ENCODE measurements at regions not wholly inside any gene's neighbourhood (a gene's known extent, or its start where the extent isn't known, plus 50 kb on each side); places are given as distances from the start of the nearest gene placed in this dataset.
"Not testable (repeated sequence)": the region's sequence is repeated elsewhere in the genome, so short reads cannot be mapped to it uniquely, and the experiment has no call there.

- ATAC-seq (no peak), DNase-seq (no peak)
- Histone ChIP-seq H3K27ac (no peak overlapping the region), H3K4me1 (peaks cover 7% of the 10 kb centered on the region), H3K4me3 (no peak overlapping the region), H3K9me3 (no peaks in the 10 kb centered on the region), H3K36me3 (no peaks in the 10 kb centered on the region), H3K27me3 (no peaks in the 10 kb centered on the region)
- TF ChIP-seq, protein P1, sequence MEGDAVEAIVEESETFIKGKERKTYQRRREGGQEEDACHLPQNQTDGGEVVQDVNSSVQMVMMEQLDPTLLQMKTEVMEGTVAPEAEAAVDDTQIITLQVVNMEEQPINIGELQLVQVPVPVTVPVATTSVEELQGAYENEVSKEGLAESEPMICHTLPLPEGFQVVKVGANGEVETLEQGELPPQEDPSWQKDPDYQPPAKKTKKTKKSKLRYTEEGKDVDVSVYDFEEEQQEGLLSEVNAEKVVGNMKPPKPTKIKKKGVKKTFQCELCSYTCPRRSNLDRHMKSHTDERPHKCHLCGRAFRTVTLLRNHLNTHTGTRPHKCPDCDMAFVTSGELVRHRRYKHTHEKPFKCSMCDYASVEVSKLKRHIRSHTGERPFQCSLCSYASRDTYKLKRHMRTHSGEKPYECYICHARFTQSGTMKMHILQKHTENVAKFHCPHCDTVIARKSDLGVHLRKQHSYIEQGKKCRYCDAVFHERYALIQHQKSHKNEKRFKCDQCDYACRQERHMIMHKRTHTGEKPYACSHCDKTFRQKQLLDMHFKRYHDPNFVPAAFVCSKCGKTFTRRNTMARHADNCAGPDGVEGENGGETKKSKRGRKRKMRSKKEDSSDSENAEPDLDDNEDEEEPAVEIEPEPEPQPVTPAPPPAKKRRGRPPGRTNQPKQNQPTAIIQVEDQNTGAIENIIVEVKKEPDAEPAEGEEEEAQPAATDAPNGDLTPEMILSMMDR (IDR thresholded peaks at IDR 0.05) = no peak
- intact Hi-C loops (cut with DNase I) = no loop called here
These were observed 100.8 kb upstream of the TLE1 start for GRCh38 chr9:81790166-81790565.

- ATAC-seq (no peak), DNase-seq (no peak)
- intact Hi-C loops (cut with DNase I) = no loop called here
- no peaks in the 10 kb centered on the region for H3K27me3 ChIP-seq
- no peak overlapping the region for H3K4me3 ChIP-seq
- no peaks in the 10 kb centered on the region for H3K9me3 ChIP-seq
- H3K27ac ChIP-seq = no peak overlapping the region
- H3K4me1 ChIP-seq = peaks cover 7% of the 10 kb centered on the region
- TF ChIP-seq, protein P1 (IDR thresholded peaks at IDR 0.05) = no peak
- no peaks in the 10 kb centered on the region for H3K36me3 ChIP-seq
These were observed 101.7 kb upstream of the TLE1 start for GRCh38 chr9:81791076-81791475.

DNA sequence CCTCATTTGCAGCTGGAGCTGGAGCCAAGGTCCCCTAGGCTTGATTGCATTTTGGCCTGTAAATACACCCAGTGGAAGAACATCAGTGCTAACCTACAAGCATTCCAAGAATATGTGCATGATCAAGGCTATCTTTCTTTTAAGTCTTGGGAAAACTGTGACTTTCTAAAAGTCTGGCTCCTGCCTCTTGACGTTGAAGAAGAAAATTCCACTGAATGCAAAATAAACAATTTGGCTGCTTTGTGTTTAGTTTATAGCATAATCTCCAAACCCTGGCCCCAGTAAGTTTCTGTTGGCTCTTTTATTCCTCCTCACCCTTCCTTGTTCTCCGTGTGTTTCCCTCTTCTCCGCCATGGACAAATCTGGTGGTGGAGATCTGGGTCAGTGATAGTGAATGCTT lies 109.3 kb upstream of the TLE1 start:
- no peaks in the 10 kb centered on the region for H3K36me3 ChIP-seq
- H3K4me3 ChIP-seq = no peak overlapping the region
- intact Hi-C loops (cut with DNase I) = no loop called here
- no peaks in the 10 kb centered on the region for H3K9me3 ChIP-seq
- DNase-seq = no peak
- no peaks in the 10 kb centered on the region for H3K27me3 ChIP-seq
- H3K4me1 ChIP-seq = no peaks in the 10 kb centered on the region
- no peak for ATAC-seq
- TF ChIP-seq, protein P1 (IDR thresholded peaks at IDR 0.05) = no peak
- no peak overlapping the region for H3K27ac ChIP-seq

DNA sequence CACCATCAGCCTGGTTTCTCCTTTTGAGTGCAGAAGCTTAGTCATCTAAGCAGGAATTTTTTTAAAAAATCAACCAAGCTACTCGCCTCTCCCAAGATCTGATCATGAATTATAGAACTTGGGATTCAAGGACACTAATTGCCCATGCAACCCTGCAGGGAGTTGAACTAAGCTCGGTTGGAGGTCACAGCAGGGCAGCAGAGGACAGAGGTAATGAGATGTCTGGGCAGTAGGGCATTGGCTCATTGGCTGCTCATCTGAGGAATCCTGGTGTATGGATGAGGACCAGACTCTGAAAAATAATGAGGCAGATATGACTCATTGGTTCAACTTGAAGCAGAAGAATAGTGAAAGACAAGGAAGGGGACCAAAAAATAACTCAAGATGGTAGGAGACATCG lies 111.8 kb upstream of the TLE1 start:
- no peaks in the 10 kb centered on the region for H3K4me1 ChIP-seq
- intact Hi-C loops (cut with DNase I) = no loop called here
- H3K27ac ChIP-seq = no peak overlapping the region
- ATAC-seq (no peak), DNase-seq (no peak)
- H3K36me3 ChIP-seq = no peaks in the 10 kb centered on the region
- TF ChIP-seq, protein P1 (IDR thresholded peaks at IDR 0.05) = no peak
- H3K9me3 ChIP-seq = no peaks in the 10 kb centered on the region
- H3K27me3 ChIP-seq = no peaks in the 10 kb centered on the region
- H3K4me3 ChIP-seq = no peak overlapping the region

DNA sequence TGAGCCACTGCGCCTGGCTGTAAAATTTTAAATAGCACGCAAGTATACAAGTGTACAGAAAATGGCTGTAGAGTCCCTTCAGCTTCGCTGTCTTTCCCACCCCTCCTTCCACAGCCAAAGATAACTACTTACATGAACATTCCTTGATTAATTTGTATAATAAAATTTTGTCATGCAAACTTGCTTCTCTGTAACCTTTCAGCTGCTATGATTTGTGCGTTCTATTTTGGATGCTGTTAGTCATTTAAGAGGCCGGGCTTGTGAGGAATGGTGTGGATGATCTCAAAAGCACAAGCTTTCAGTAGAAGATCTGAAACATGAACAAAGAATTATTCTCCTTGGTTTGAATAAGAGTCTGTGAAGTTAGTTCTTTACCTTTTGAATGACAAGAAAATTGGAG lies 115.0 kb upstream of the TLE1 start:
- no peaks in the 10 kb centered on the region for H3K4me1 ChIP-seq
- H3K9me3 ChIP-seq = no peaks in the 10 kb centered on the region
- H3K36me3 ChIP-seq = no peaks in the 10 kb centered on the region
- no peak overlapping the region for H3K4me3 ChIP-seq
- intact Hi-C loops (cut with DNase I) = no loop called here
- TF ChIP-seq, protein P1 (IDR thresholded peaks at IDR 0.05) = no peak
- H3K27me3 ChIP-seq = no peaks in the 10 kb centered on the region
- DNase-seq (no peak), ATAC-seq (no peak)
- no peak overlapping the region for H3K27ac ChIP-seq

- ATAC-seq; H3K9me3 ChIP-seq; H3K4me3 ChIP-seq; H3K36me3 ChIP-seq; H3K27me3 ChIP-seq; DNase-seq; H3K4me1 ChIP-seq; H3K27ac ChIP-seq; intact Hi-C loops (cut with DNase I): not testable (repeated sequence)
These were observed 116.5 kb upstream of the SPATA31D4 start for GRCh38 chr9:81811688-81812087.
